Endothelial cell of umbilical vein (primary cell): ENCODE measurements at regions not wholly inside any gene's neighbourhood (a gene's known extent, or its start where the extent isn't known, plus 50 kb on each side); places are given as distances from the start of the nearest gene placed in this dataset.

ENCODE experiments used
- BruUV-seq: library from RNA; stranded (reverse); fragments of 400-500 nt; replicated peaks from 2 replicates; lab custom pipeline; 2021; lab: Mats Ljungman, UMichigan
- CTCF ChIA-PET: fragments of 300-600, 350-600 bp; sonication (Branson Sonifier 250); formaldehyde crosslinking; loops from one replicate; lab custom pipeline; 2021; ENCODE audit warnings: antibody characterized with exemption, inconsistent platforms; lab: Charles Lee
- POLR2A ChIA-PET: fragments of 300-600, 350-600 bp; sonication (Branson Sonifier 250); formaldehyde crosslinking; loops from one replicate; lab custom pipeline; 2021; ENCODE audit warnings: antibody characterized with exemption, inconsistent platforms; lab: Charles Lee
- DNase-seq: peaks from one replicate; pipeline ENCODE4 v3.0.0-alpha.2; 2011; ENCODE audit warnings: low read depth, low spot score
- FAIRE-seq: peaks from 2 replicates; lab custom pipeline; 2011; peaks lifted over from hg19 to GRCh38; lab: Jason Lieb, UNC
- H2AFZ ChIP-seq: 2 replicates; pipeline ENCODE4 v1.6.0; 2012; ENCODE audit warnings: low read depth, low read length, control low read depth, inconsistent platforms
- H3K27ac ChIP-seq: 2 replicates; pipeline ENCODE4 v1.5.1; 2011; ENCODE audit warnings: low read depth, mild to moderate bottlenecking, control low read depth, low read length, moderate library complexity; ENCODE audit not compliant: insufficient read depth
- H3K27me3 ChIP-seq, 2 experiments: 2 replicates each; pipeline versions ENCODE4 v1.6.0 to v1.6.1; 2011; ENCODE audit warnings: low read length in 2 of 2, mixed read lengths in 1 of 2; ENCODE audit not compliant: control insufficient read depth in 2 of 2, insufficient read depth in 2 of 2
- H3K36me3 ChIP-seq, 2 experiments: 2 replicates in 1 of 2; 3 replicates in 1 of 2; pipeline ENCODE4 v1.5.1; 2011; ENCODE audit warnings: low read length in 2 of 2, mild to moderate bottlenecking in 1 of 2, moderate library complexity in 1 of 2; ENCODE audit not compliant: control insufficient read depth in 2 of 2, insufficient read depth in 2 of 2; ENCODE audit errors: extremely low read depth in 1 of 2
- H3K4me1 ChIP-seq: 3 replicates; pipeline ENCODE4 v1.5.1; 2011; ENCODE audit warnings: mild to moderate bottlenecking, low read length; ENCODE audit not compliant: control insufficient read depth, insufficient read depth; ENCODE audit errors: extremely low read depth
- H3K4me2 ChIP-seq: 2 replicates; pipeline ENCODE4 v1.6.1; 2011; ENCODE audit warnings: low read length, control low read depth, mixed read lengths; ENCODE audit not compliant: insufficient read depth
- H3K4me3 ChIP-seq, 3 experiments: fragments of 200-600 bp in 1 of 3; sonication (generic), shearing (Covaris generic) in 1 of 3; replicated peaks in 1 of 3; 2 replicates each; pipeline ENCODE4 v1.5.1; 2011 to 2016; ENCODE audit warnings: control low read depth in 3 of 3, low read length in 3 of 3, mild to moderate bottlenecking in 2 of 3, inconsistent platforms in 1 of 3, low read depth in 1 of 3, moderate library complexity in 1 of 3; ENCODE audit not compliant: insufficient read depth in 1 of 3
- H3K79me2 ChIP-seq: 2 replicates; pipeline ENCODE4 v1.6.0; 2012; ENCODE audit warnings: low read length, inconsistent platforms; ENCODE audit not compliant: control insufficient read depth, insufficient read depth
- H3K9ac ChIP-seq: replicated peaks from 2 replicates; pipeline ENCODE3; 2011; ENCODE audit warnings: low read length, control low read depth; ENCODE audit not compliant: insufficient read depth; ENCODE audit errors: extremely low read depth
- H3K9me1 ChIP-seq: replicated peaks from 3 replicates; pipeline ENCODE4 v1.6.0; 2011; ENCODE audit warnings: mild to moderate bottlenecking, low read length; ENCODE audit not compliant: control insufficient read depth, insufficient read depth; ENCODE audit errors: extremely low read depth
- H3K9me3 ChIP-seq: replicated peaks from 2 replicates; pipeline ENCODE4 v1.5.1; 2012; ENCODE audit warnings: low read length, inconsistent platforms; ENCODE audit not compliant: control insufficient read depth, insufficient read depth
- H4K20me1 ChIP-seq: replicated peaks from 2 replicates; pipeline ENCODE3; 2011; ENCODE audit warnings: mild to moderate bottlenecking, low read length; ENCODE audit not compliant: control insufficient read depth, insufficient read depth; ENCODE audit errors: extremely low read depth
- EZH2 ChIP-seq: IDR thresholded peaks from 2 replicates; pipeline ENCODE4 v1.6.1; 2012; ENCODE audit warnings: borderline replicate concordance, low read depth, mild to moderate bottlenecking, moderate library complexity, low read length, inconsistent platforms; ENCODE audit not compliant: severe bottlenecking
- FOS ChIP-seq: IDR thresholded peaks from 2 replicates; pipeline ENCODE4 v1.6.1; 2011; ENCODE audit warnings: mild to moderate bottlenecking, low read length, moderate library complexity, borderline replicate concordance; ENCODE audit not compliant: insufficient read depth
- GATA2 ChIP-seq: IDR thresholded peaks from 2 replicates; pipeline ENCODE4 v1.7.0; 2011; ENCODE audit warnings: low read depth, mild to moderate bottlenecking, moderate library complexity, mixed read lengths, low read length; ENCODE audit not compliant: insufficient read length, insufficient read depth
- JUN ChIP-seq: IDR thresholded peaks from 2 replicates; pipeline ENCODE4 v1.6.1; 2011; ENCODE audit warnings: borderline replicate concordance, low read depth; ENCODE audit not compliant: insufficient read length, insufficient read depth
- MYC ChIP-seq: IDR thresholded peaks from one replicate; pipeline ENCODE4 v1.6.1; 2011; ENCODE audit warnings: mild to moderate bottlenecking, low read depth, low read length
- POLR2A ChIP-seq: IDR thresholded peaks from 2 replicates; pipeline ENCODE4 v1.6.1; 2012; ENCODE audit warnings: low read depth, mild to moderate bottlenecking, control low read depth, low read length
- POLR2AphosphoS5 ChIP-seq: IDR thresholded peaks from 2 replicates; pipeline ENCODE4 v1.6.1; 2012; ENCODE audit warnings: low read depth, mild to moderate bottlenecking, control low read depth, low read length, moderate library complexity; ENCODE audit not compliant: insufficient read depth
- dilution Hi-C: fragments of 300-500 bp; cut with MboI; formaldehyde crosslinking; loops from one replicate; pipeline ENCODE4 v1.15.0; 2019; ENCODE audit warnings: low sequenced_read_pairs; ENCODE audit not compliant: extremely low pct_ligation_motif_present
- intact Hi-C: fragments of 100-400 bp; cut with micrococcal nuclease; formaldehyde crosslinking; loops from one replicate; pipeline ENCODE4 v1.10.0; 2022
- TF ChIP-seq, protein P1 (sequence below): IDR thresholded peaks from 2 replicates; pipeline ENCODE4 v1.6.1; 2011; ENCODE audit not compliant: insufficient read depth, insufficient read length
- TF ChIP-seq, protein P2 (sequence below), 2 donors: IDR thresholded peaks; 1 replicate in 1 of 2; 2 replicates in 1 of 2; pipeline ENCODE4 v1.5.1; 2011; ENCODE audit warnings: low read length in 2 of 2, mild to moderate bottlenecking in 2 of 2, moderate library complexity in 2 of 2, control low read depth in 1 of 2, inconsistent platforms in 1 of 2, low read depth in 1 of 2; ENCODE audit not compliant: insufficient read depth in 1 of 2; ENCODE audit errors: extremely low read depth in 1 of 2

DNA sequence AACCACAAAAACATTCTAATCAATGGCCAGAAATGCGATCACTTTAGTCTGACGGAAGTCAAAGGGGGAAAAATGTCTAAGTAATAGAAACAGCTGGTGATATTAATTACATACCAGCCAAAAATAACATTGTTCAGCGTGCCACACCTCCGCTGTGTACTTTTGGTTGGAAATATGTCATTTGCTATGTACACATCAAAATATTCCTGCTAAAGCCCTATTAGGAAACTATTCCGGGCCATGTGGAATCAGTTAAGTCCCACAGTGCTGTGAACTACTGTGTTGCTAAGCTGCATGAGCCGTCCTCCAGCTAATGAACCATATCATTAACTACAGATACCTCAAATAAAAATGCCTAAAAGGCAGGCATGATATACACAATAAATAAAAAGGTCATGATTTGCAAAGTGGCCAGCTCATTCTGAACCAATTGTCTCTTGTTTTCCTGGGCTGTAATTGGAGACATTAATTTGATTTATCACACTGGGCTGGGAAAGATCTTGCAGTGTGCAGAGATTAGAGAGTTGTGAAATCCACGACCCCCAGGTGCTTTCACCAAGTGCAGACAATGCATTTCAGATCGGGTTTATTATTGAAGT, 200.5 kb upstream of the LRTM1 start:
- no TSS peak for BruUV-seq
- Histone ChIP-seq H3K27me3 (no peaks in the 10 kb centered on the region), H3K4me2 (no peak overlapping the region), H3K9me1 (no peaks in the 10 kb centered on the region), H3K4me1 (no peaks in the 10 kb centered on the region), H3K9ac (no peak overlapping the region), H4K20me1 (no peaks in the 10 kb centered on the region), H2AFZ (no peak overlapping the region), H3K4me3 (no peak overlapping the region), H3K36me3 (no peaks in the 10 kb centered on the region), H3K79me2 (no peaks in the 10 kb centered on the region), H3K9me3 (peaks cover 3% of the 10 kb centered on the region), H3K27ac (no peak overlapping the region)
- dilution Hi-C loops (no loop called here), intact Hi-C loops (no loop called here)
- CTCF ChIA-PET, result no interaction called here
- POLR2A ChIA-PET, result no interaction called here
- DNase-seq (no peak), FAIRE-seq (no peak)
- TF ChIP-seq, protein P1, sequence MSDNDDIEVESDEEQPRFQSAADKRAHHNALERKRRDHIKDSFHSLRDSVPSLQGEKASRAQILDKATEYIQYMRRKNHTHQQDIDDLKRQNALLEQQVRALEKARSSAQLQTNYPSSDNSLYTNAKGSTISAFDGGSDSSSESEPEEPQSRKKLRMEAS, result no peak
- TF ChIP-seq GATA2 (no peak), JUN (no peak), MYC (no peak), FOS (no peak), EZH2 (no peak), POLR2AphosphoS5 (no peak), POLR2A (no peak)
- TF ChIP-seq, protein P2, sequence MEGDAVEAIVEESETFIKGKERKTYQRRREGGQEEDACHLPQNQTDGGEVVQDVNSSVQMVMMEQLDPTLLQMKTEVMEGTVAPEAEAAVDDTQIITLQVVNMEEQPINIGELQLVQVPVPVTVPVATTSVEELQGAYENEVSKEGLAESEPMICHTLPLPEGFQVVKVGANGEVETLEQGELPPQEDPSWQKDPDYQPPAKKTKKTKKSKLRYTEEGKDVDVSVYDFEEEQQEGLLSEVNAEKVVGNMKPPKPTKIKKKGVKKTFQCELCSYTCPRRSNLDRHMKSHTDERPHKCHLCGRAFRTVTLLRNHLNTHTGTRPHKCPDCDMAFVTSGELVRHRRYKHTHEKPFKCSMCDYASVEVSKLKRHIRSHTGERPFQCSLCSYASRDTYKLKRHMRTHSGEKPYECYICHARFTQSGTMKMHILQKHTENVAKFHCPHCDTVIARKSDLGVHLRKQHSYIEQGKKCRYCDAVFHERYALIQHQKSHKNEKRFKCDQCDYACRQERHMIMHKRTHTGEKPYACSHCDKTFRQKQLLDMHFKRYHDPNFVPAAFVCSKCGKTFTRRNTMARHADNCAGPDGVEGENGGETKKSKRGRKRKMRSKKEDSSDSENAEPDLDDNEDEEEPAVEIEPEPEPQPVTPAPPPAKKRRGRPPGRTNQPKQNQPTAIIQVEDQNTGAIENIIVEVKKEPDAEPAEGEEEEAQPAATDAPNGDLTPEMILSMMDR (IDR thresholded peaks at IDR 0.05; ENCODE audit: extremely low read depth in 1 of 2, insufficient read depth in 1 of 2, low read depth in 1 of 2, low read length in 2 of 2), result no peak
